Astrocyte (in vitro differentiated cells and primary cell): ENCODE measurements at regions not wholly inside any gene's neighbourhood (a gene's known extent, or its start where the extent isn't known, plus 50 kb on each side); places are given as distances from the start of the nearest gene placed in this dataset.

Experiments
- CTCF ChIP-seq: IDR thresholded peaks from 2 replicates; pipeline ENCODE4 v1.5.1; 2011; ENCODE audit warnings: low read depth, mild to moderate bottlenecking, inconsistent platforms, low read length, moderate library complexity; ENCODE audit not compliant: insufficient read depth
- EZH2 ChIP-seq: IDR thresholded peaks from 2 replicates; pipeline ENCODE4 v1.6.1; 2012; ENCODE audit warnings: mild to moderate bottlenecking, low read length, inconsistent platforms; ENCODE audit not compliant: insufficient read depth

GRCh38 chr2:183597841-183598240, 473.6 kb downstream of the NUP35 start:
- TF ChIP-seq CTCF (no peak), EZH2 (no peak)
